H4 (cell line): ENCODE measurements at regions not wholly inside any gene's neighbourhood (a gene's known extent, or its start where the extent isn't known, plus 50 kb on each side); places are given as distances from the start of the nearest gene placed in this dataset.
"Not testable (repeated sequence)": the region's sequence is repeated elsewhere in the genome, so short reads cannot be mapped to it uniquely, and the experiment has no call there.

Experiments
- DNase-seq: peaks from one replicate; pipeline ENCODE4 v3.0.0-alpha.2; 2015; ENCODE audit warnings: low spot score

DNA sequence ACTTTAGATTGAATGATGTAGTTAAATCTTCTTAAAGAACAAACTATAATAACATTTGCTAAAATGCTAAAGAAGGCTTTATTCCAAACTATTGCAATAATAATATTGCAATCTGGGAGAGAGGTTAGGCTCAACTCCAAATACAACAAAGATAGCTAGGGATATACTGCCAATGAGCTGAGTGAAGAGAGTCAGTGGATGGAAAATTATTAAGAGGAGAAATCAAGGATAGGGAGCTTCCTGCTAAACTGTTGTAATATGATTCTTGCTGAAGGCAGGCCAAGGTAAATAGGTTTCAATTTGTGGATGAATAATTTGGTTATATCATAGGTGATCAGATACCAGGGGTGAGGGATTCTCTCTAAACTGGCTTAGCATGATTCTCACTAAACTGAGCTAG is 1651.5 kb downstream of the EFNA5 start:
- DNase-seq = no peak

DNA sequence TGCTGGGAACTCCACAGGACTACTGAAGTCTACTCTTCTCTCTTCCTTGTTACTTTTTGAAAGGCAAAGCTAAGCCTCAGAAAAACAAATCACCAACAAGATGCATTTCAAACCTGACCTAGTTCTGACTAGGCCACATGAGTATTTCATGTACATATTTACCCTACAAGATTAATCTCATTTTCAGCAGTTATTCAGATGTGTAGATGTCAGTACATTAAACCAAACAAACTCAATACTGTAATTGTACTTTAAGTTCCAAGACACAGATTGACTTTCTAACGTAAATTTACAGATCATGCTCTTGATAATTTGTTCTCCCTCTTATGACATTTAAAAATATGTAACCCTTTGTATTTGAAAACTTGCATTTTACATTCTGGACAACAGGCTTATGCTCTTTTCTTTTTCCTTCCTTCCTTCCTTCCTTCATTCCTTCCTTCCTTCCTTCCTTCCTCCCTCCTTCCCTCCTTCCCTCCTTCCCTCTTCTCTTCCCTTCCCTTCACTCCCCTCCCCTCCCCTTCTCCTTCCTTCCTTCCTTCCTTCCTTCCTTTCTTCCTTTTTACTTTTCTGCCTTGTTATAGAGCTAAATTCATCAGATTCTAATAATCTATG is 1653.4 kb downstream of the EFNA5 start:
- DNase-seq = no peak

- DNase-seq = no peak
Observed at GRCh38 chr5:106014262-106014661, 1656.5 kb downstream of the EFNA5 start.

DNA sequence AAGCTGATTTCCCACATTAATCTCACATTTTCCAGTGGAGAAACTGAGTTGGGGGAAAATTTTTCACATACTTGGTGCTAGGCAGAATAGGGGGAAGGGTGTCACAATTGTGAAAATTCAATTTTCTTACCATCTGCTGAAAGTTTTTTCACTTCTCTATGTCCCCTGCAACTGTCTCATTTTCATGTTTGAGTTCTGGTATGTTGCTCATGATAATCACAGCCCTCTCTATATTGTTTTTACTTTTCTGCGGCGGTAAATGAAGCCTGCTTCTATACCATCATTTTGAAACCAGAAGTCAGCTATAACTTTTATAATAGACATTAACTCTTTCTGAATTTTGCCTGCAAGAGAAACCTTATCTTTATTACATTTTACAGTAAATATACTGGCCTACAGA is 1664.5 kb downstream of the EFNA5 start:
- DNase-seq = no peak

- DNase-seq = not testable (repeated sequence)
Observed at GRCh38 chr5:105998991-105999390, 1671.7 kb downstream of the EFNA5 start.

DNA sequence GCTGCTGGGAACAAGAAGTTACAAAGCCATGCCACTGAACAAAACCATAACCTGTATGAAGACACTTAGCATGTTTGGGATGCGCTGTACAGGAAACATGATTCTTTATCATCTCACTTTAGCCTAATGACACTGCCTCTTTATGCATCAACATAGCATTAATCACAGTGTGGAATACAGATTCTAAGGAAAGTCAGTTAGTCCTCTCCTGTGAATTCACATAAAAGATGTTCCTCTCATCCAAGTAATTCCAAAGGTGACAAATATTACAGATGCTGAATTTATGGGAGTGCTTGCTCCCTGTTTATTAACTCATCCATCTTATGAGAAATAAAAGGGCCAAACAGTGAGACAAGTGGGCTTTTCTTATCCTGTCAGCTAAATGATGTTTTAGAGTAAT is 1677.7 kb downstream of the EFNA5 start:
- no peak for DNase-seq

- DNase-seq = no peak
Observed at GRCh38 chr5:105982526-105982925, 1688.2 kb downstream of the EFNA5 start.

DNA sequence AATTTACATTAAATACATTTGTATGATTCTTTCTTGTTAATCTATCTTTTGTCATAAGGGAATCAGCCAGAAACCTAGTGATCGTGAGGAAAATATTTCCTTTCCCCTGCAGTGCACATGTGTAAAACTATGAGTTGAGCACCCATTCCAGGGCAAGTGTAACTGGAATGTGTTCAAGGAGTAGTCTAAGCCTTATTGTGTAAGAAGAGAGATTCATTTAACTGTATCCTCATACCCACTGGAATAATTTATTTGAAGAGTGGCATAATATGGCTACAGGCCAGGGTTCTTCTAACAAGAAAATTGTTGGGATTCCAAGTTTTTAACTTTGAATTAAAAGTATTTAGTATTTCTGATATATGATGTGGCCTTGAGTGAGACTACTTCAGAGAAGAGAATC is 1692.7 kb downstream of the EFNA5 start:
- DNase-seq = no peak

- no peak for DNase-seq
Observed at GRCh38 chr5:105977163-105977562, 1693.6 kb downstream of the EFNA5 start.

DNA sequence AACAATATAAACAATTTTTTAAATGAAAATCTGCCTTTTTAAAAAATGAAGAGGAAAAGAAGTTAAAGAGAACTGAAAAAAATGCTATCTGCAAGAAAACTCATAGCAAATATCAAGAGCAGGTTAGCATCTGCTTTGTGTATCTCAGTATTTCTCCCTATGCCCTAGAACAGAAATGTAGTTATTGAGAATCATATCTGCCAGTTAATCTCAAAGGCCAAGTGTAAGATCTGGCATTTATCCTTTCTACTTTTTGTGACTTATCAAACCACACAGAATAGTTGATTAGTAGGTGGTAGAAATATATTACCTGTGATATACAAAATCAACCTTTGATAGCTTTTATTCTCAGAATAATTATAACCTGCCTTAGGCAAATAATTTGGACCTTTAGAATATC is 1699.8 kb downstream of the EFNA5 start:
- no peak for DNase-seq

GRCh38 chr5:105968981-105969380 is 1701.8 kb downstream of the EFNA5 start:
- no peak for DNase-seq

- no peak for DNase-seq
Observed at GRCh38 chr5:105963696-105964255, 1707.0 kb downstream of the EFNA5 start.

GRCh38 chr5:105961572-105961971 is 1709.2 kb downstream of the EFNA5 start:
- no peak for DNase-seq

- DNase-seq = peak; percentile 55
Observed at GRCh38 chr5:105956456-105957196, 1714.1 kb downstream of the EFNA5 start.

DNA sequence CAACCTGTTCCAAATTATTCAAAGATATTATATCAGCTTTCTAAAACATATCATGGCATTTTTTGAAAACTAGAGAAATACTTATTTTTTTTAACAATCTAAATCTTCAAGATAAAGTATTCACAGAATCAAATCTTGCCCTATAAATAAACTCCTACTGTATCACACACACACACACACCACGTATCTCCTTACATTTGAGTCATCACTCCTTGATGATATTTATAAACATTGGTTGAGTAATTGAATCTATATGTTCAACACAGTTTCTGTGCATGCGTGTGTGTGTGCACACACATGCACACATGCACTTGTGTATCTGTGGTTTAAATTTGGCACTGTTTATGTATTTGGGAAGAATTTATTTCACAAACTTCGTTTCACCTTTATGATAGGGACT is 1716.4 kb downstream of the EFNA5 start:
- peak; percentile 23 for DNase-seq

DNA sequence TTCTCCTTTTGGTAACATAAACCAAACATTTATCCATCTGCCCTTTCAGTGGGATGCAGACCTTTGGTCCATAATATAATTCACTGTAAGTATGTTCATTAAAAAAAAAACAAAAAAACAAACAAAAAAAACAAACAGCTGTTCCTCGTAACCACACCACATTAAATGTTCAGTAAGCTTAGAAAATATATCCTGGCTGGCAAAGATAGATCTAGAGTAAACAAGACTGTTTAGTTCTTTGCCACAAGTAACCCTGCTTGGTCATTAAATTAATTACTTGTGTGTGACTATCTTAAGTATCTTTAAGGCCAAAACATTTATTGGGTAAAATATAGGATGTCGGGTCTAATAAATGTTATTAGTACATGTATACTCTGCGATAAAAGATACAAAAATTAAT is 1717.1 kb downstream of the EFNA5 start:
- DNase-seq = peak; percentile 31

DNA sequence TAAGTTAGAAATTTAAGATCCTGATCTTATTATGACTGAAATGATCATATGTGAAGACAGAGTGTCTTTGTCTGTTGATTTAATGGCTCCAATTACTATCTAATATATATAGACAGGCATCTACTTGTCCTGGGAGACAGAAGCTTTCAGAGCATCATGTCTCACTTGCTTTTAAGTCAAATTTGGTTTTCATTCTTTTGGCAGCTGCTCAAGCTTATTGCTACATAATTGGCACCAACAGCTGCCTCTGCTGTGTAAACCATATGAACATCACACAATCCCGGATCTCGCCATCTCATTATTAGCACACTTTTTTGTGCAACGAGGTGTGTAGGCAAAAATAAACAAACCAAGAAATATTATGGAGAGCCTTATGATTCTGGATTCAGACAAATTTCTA is 1717.9 kb downstream of the EFNA5 start:
- peak; percentile 28 for DNase-seq

GRCh38 chr5:105947461-105947860 is 1723.3 kb downstream of the EFNA5 start:
- DNase-seq = no peak

GRCh38 chr5:105945203-105945972 is 1725.3 kb downstream of the EFNA5 start:
- no peak for DNase-seq

- DNase-seq = no peak
Observed at GRCh38 chr5:105940181-105940580, 1730.6 kb downstream of the EFNA5 start.

GRCh38 chr5:105934171-105934570 is 1736.6 kb downstream of the EFNA5 start:
- DNase-seq = no peak

DNA sequence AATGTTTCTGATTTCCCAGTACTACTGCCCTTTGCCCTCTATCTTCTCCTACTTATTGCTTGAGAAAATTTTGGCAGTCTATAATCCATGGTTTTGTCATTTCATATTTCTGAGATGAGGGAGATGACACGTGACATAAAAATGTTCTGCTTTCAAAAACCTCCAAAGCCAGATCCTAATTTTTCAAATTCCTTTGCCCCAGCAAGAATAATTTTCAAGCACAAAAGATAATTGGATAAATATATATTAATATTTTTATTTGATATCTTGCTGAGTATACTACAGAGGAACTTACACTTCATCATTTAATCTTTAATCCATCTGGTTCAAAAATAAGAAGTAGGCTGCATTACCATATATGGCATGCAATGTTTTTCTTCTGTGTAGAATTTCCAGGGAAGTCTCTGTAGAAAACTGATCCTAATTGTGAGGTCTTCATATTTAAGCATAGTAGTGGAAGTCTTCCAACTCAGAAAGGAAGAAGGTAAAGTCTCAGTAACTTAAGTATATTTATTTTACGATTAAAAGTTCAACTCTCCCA is 1738.8 kb downstream of the EFNA5 start:
- DNase-seq = no peak
